OCI-LY1 (cell line): ENCODE measurements at regions not wholly inside any gene's neighbourhood (a gene's known extent, or its start where the extent isn't known, plus 50 kb on each side); places are given as distances from the start of the nearest gene placed in this dataset.
"Not testable (repeated sequence)": the region's sequence is repeated elsewhere in the genome, so short reads cannot be mapped to it uniquely, and the experiment has no call there.

Experiments
- CTCF ChIP-seq: fragments of 200-600 bp; sonication (generic), shearing (Covaris generic); IDR thresholded peaks from 2 replicates; pipeline ENCODE4 v1.5.1; 2017; ENCODE audit warnings: mild to moderate bottlenecking, antibody characterized with exemption, low read length, moderate library complexity, mixed read lengths
- EZH2 ChIP-seq: fragments of 200-600 bp; sonication (generic), shearing (Covaris generic); IDR thresholded peaks from 2 replicates; pipeline ENCODE4 v1.8.0; 2017; ENCODE audit warnings: borderline replicate concordance, mixed run types, mild to moderate bottlenecking, antibody characterized with exemption, low read length, moderate library complexity, mixed read lengths

- TF ChIP-seq CTCF = peak; percentile 34; the same call in 1 of the 2 replicates
- TF ChIP-seq EZH2 = not testable (repeated sequence)
Observed at GRCh38 chr9:40970340-40970739, 158.1 kb downstream of the FOXD4L6 start.
